CD4-positive, alpha-beta T cell (primary cell): ENCODE measurements at regions not wholly inside any gene's neighbourhood (a gene's known extent, or its start where the extent isn't known, plus 50 kb on each side); places are given as distances from the start of the nearest gene placed in this dataset.

Source experiments
- ATAC-seq: fragments of 200-7000 bp; cut with Tn5 transposase; one replicate; pipeline ENCODE4 v1.10.0; 2022; ENCODE audit warnings: mild to moderate bottlenecking; ENCODE audit not compliant: poor library complexity
- CTCF ChIA-PET: fragments of 350-600 bp; sonication (Branson Sonifier 250); formaldehyde crosslinking; loops from one replicate; lab custom pipeline; 2021; ENCODE audit warnings: antibody characterized with exemption, inconsistent platforms; lab: Charles Lee
- POLR2A ChIA-PET: fragments of 350-600 bp; sonication (Branson Sonifier 250); formaldehyde crosslinking; loops from one replicate; lab custom pipeline; 2021; ENCODE audit warnings: antibody characterized with exemption, inconsistent platforms; lab: Charles Lee
- DNase-seq, 14 experiments: peaks; one replicate each; pipeline ENCODE4 v3.0.0-alpha.2; 2013 to 2020; ENCODE audit warnings: mixed read lengths in 2 of 14
- H3K27ac ChIP-seq, 2 donors: one replicate each; pipeline versions ENCODE4 v1.5.1 to v1.7.0; 2013; ENCODE audit warnings: low read length in 2 of 2, low read depth in 1 of 2, mild to moderate bottlenecking in 1 of 2
- H3K27me3 ChIP-seq, 2 experiments: 1 replicate in 1 of 2; 2 replicates in 1 of 2; pipeline versions ENCODE4 v1.6.1 to v1.7.0; 2013; ENCODE audit warnings: low read length in 2 of 2, control low read depth in 1 of 2, mild to moderate bottlenecking in 1 of 2, moderate library complexity in 1 of 2; ENCODE audit not compliant: insufficient read depth in 2 of 2, control insufficient read depth in 1 of 2
- H3K36me3 ChIP-seq: one replicate; pipeline ENCODE4 v1.6.1; 2013; ENCODE audit warnings: low read length, control low read depth; ENCODE audit not compliant: insufficient read depth
- H3K4me1 ChIP-seq: one replicate; pipeline ENCODE4 v1.6.1; 2013; ENCODE audit warnings: low read length, control low read depth; ENCODE audit not compliant: insufficient read depth
- H3K4me3 ChIP-seq: one replicate; pipeline ENCODE4 v1.5.1; 2013; ENCODE audit warnings: mild to moderate bottlenecking, low read length, moderate library complexity
- H3K9me3 ChIP-seq, 2 experiments: 1 replicate in 1 of 2; 2 replicates in 1 of 2; pipeline versions ENCODE4 v1.6.1 to v1.7.0; 2013; ENCODE audit warnings: low read length in 2 of 2, mild to moderate bottlenecking in 2 of 2, control low read depth in 1 of 2, moderate library complexity in 1 of 2; ENCODE audit not compliant: control insufficient read depth in 1 of 2, insufficient read depth in 1 of 2
- H3K27ac Mint-ChIP-seq: one replicate; pipeline ENCODE4 v1.8.0; 2020; ENCODE audit warnings: mixed read lengths
- H3K27me3 Mint-ChIP-seq: one replicate; pipeline ENCODE4 v1.8.0; 2021; ENCODE audit warnings: mixed read lengths
- H3K36me3 Mint-ChIP-seq: one replicate; pipeline ENCODE4 v1.8.0; 2021; ENCODE audit warnings: low read depth, mixed read lengths
- H3K4me1 Mint-ChIP-seq: one replicate; pipeline ENCODE4 v1.8.0; 2021; ENCODE audit warnings: low read depth, mixed read lengths
- H3K4me3 Mint-ChIP-seq: one replicate; pipeline ENCODE4 v1.8.0; 2020; ENCODE audit warnings: mild to moderate bottlenecking, mixed read lengths
- H3K9me3 Mint-ChIP-seq: one replicate; pipeline ENCODE4 v1.8.0; 2020; ENCODE audit warnings: mixed read lengths
- CTCF ChIP-seq: fragments of 200-600 bp; IDR thresholded peaks from one replicate; pipeline ENCODE4 v1.8.0; 2022; ENCODE audit warnings: antibody characterized with exemption, mild to moderate bottlenecking
- intact Hi-C, 2 experiments: fragments of 100-400 bp; cut with DNase I in 1 of 2; cut with micrococcal nuclease in 1 of 2; formaldehyde crosslinking; loops; one replicate each; pipeline versions ENCODE4 v1.15.1 to v1.9.0; 2023 to 2025; cut with DNase I, micrococcal nuclease

- ATAC-seq (no peak), DNase-seq (no peak)
- Histone ChIP-seq H3K4me1 (no peaks in the 10 kb centered on the region), H3K36me3 (no peaks in the 10 kb centered on the region), H3K27ac (no peak overlapping the region), H3K4me3 (no peak overlapping the region), H3K9me3 (peaks cover 0 to 4% of the 10 kb centered on the region in 2 experiments), H3K27me3 (no peaks in the 10 kb centered on the region)
- peaks cover 3% of the 10 kb centered on the region for H3K9me3 Mint-ChIP-seq
- CTCF ChIA-PET, result no interaction called here
- no peak overlapping the region for H3K4me3 Mint-ChIP-seq
- H3K4me1 Mint-ChIP-seq, result no peaks in the 10 kb centered on the region
- no peak for TF ChIP-seq CTCF
- H3K27me3 Mint-ChIP-seq, result no peaks in the 10 kb centered on the region
- H3K36me3 Mint-ChIP-seq, result no peaks in the 10 kb centered on the region
- H3K27ac Mint-ChIP-seq, result no peak overlapping the region
- intact Hi-C loops, result no loop called here
- POLR2A ChIA-PET, result no interaction called here
These were observed 156.2 kb upstream of the PTER start for GRCh38 chr10:16280595-16280994.

- peaks cover 3% of the 10 kb centered on the region for H3K9me3 Mint-ChIP-seq
- no peak for TF ChIP-seq CTCF
- no peaks in the 10 kb centered on the region for H3K4me1 ChIP-seq
- no peaks in the 10 kb centered on the region for H3K9me3 ChIP-seq
- no peak for ATAC-seq
- H3K27ac ChIP-seq, result no peak overlapping the region
- DNase-seq, result no peak
- ChIA-PET POLR2A (no interaction called here), CTCF (no interaction called here)
- H3K4me3 ChIP-seq, result no peak overlapping the region
- no peaks in the 10 kb centered on the region for H3K36me3 ChIP-seq
- no peaks in the 10 kb centered on the region for H3K4me1 Mint-ChIP-seq
- no peak overlapping the region for H3K4me3 Mint-ChIP-seq
- no peak overlapping the region for H3K27ac Mint-ChIP-seq
- H3K36me3 Mint-ChIP-seq, result no peaks in the 10 kb centered on the region
- intact Hi-C loops, result no loop called here
- no peaks in the 10 kb centered on the region for H3K27me3 ChIP-seq
- peaks cover 9% of the 10 kb centered on the region for H3K27me3 Mint-ChIP-seq
These were observed 144.4 kb upstream of the PTER start for GRCh38 chr10:16292366-16292765.

- no peak overlapping the region for H3K4me3 Mint-ChIP-seq
- TF ChIP-seq CTCF, result no peak
- no peaks in the 10 kb centered on the region for H3K9me3 Mint-ChIP-seq
- H3K36me3 Mint-ChIP-seq, result no peaks in the 10 kb centered on the region
- POLR2A ChIA-PET, result no interaction called here
- Histone ChIP-seq H3K9me3 (no peaks in the 10 kb centered on the region), H3K27me3 (no peaks in the 10 kb centered on the region), H3K36me3 (no peaks in the 10 kb centered on the region), H3K27ac (no peak overlapping the region), H3K4me3 (no peak overlapping the region), H3K4me1 (no peaks in the 10 kb centered on the region)
- DNase-seq (no peak), ATAC-seq (no peak)
- intact Hi-C loops, result no loop called here
- H3K27me3 Mint-ChIP-seq, result peaks cover 9% of the 10 kb centered on the region
- CTCF ChIA-PET, result no interaction called here
- H3K27ac Mint-ChIP-seq, result no peak overlapping the region
- no peaks in the 10 kb centered on the region for H3K4me1 Mint-ChIP-seq
These were observed 139.7 kb upstream of the PTER start for GRCh38 chr10:16297069-16297468.
